Activated CD4-positive, alpha-beta T cell treated with anti-CD3 and anti-CD28 coated beads, Interleukin-2, amount 50 U/mL, for 24 hours (primary cell): ENCODE measurements at regions not wholly inside any gene's neighbourhood (a gene's known extent, or its start where the extent isn't known, plus 50 kb on each side); places are given as distances from the start of the nearest gene placed in this dataset.

Experiments used
- DNase-seq, 2 donors: peaks; one replicate each; pipeline ENCODE4 v3.0.0-alpha.2; 2020; ENCODE audit warnings: low read depth in 1 of 2, low spot score in 1 of 2

GRCh38 chr1:78792756-78793155 is 143.1 kb downstream of the IFI44 start:
- no peak for DNase-seq

- DNase-seq: no peak
These were observed 147.6 kb downstream of the IFI44 start for GRCh38 chr1:78797108-78797781.

- no peak for DNase-seq
These were observed 150.3 kb downstream of the IFI44 start for GRCh38 chr1:78799926-78800325.

- no peak for DNase-seq
These were observed 164.5 kb downstream of the IFI44 start for GRCh38 chr1:78814176-78814575.

- no peak for DNase-seq
These were observed 175.9 kb downstream of the IFI44 start for GRCh38 chr1:78825561-78825960.

GRCh38 chr1:78829644-78830043 is 176.9 kb downstream of the ADGRL4 start:
- no peak for DNase-seq

- no peak for DNase-seq
These were observed 176.2 kb downstream of the ADGRL4 start for GRCh38 chr1:78830321-78830720.

- DNase-seq: no peak
These were observed 174.7 kb downstream of the ADGRL4 start for GRCh38 chr1:78831731-78832360.

GRCh38 chr1:78833491-78833890 is 173.0 kb downstream of the ADGRL4 start:
- no peak for DNase-seq

- no peak for DNase-seq
These were observed 172.3 kb downstream of the ADGRL4 start for GRCh38 chr1:78834201-78834741.

- no peak for DNase-seq
These were observed 169.8 kb downstream of the ADGRL4 start for GRCh38 chr1:78836726-78837125.

GRCh38 chr1:78839704-78840277 is 166.7 kb downstream of the ADGRL4 start:
- DNase-seq: peak in 1 of 2 donors; percentile 39
